WTC11 (cell line): ENCODE measurements at regions not wholly inside any gene's neighbourhood (a gene's known extent, or its start where the extent isn't known, plus 50 kb on each side); places are given as distances from the start of the nearest gene placed in this dataset.

Experiments
- ATAC-seq: fragments of 200-7000 bp; cut with Tn5 transposase; 2 replicates; pipeline ENCODE4 v1.10.0; 2021; ENCODE audit warnings: mild to moderate bottlenecking, moderate library complexity
- CTCF ChIA-PET: fragments of 300-600 bp; sonication (Branson Sonifier 250); formaldehyde crosslinking; loops from one replicate; lab custom pipeline; 2021; ENCODE audit warnings: antibody characterized with exemption; lab: Charles Lee
- POLR2A ChIA-PET: fragments of 350-600 bp; sonication (Branson Sonifier 250); formaldehyde crosslinking; loops from one replicate; lab custom pipeline; 2021; ENCODE audit warnings: antibody characterized with exemption; lab: Charles Lee
- DNase-seq: peaks from one replicate; pipeline ENCODE4 v3.0.0; 2021; ENCODE audit warnings: low spot score
- H3K27ac Mint-ChIP-seq: 2 replicates; pipeline ENCODE4 v1.8.0; 2021; ENCODE audit warnings: mixed read lengths
- H3K27me3 Mint-ChIP-seq: 2 replicates; pipeline ENCODE4 v1.8.0; 2021; ENCODE audit warnings: low read depth, mild to moderate bottlenecking, moderate library complexity, mixed read lengths
- H3K36me3 Mint-ChIP-seq: 2 replicates; pipeline ENCODE4 v1.8.0; 2021; ENCODE audit warnings: mixed read lengths
- H3K4me1 Mint-ChIP-seq: 2 replicates; pipeline ENCODE4 v1.8.0; 2022; ENCODE audit warnings: mixed read lengths
- H3K4me3 Mint-ChIP-seq: 2 replicates; pipeline ENCODE4 v1.8.0; 2021; ENCODE audit warnings: mild to moderate bottlenecking, moderate library complexity, mixed read lengths
- H3K9me3 Mint-ChIP-seq: 2 replicates; pipeline ENCODE4 v1.8.0; 2021; ENCODE audit warnings: mixed read lengths
- AR ChIP-seq: fragments of 250-450 bp; sonication (Bioruptor Pico); IDR thresholded peaks from 2 replicates; pipeline ENCODE4 v1.9.0; 2021; ENCODE audit warnings: mild to moderate bottlenecking
- CTCF ChIP-seq: fragments of 200-600 bp; IDR thresholded peaks from 2 replicates; pipeline ENCODE4 v1.8.0; 2022; ENCODE audit warnings: antibody characterized with exemption
- FOXP4 ChIP-seq: sonication (generic); formaldehyde crosslinking; IDR thresholded peaks from 2 replicates; pipeline ENCODE4 v1.8.0; 2022; ENCODE audit warnings: mild to moderate bottlenecking, missing genetic modification reagents
- GRHL2 ChIP-seq: fragments of 250-450 bp; sonication (Bioruptor Pico); IDR thresholded peaks from 2 replicates; pipeline ENCODE4 v1.8.0; 2022; ENCODE audit warnings: mild to moderate bottlenecking, moderate library complexity; ENCODE audit not compliant: insufficient replicate concordance, severe bottlenecking
- JAZF1 ChIP-seq: fragments of 250-450 bp; sonication (Bioruptor Pico); IDR thresholded peaks from 2 replicates; pipeline ENCODE4 v1.9.0; 2021; ENCODE audit warnings: moderate library complexity, mild to moderate bottlenecking, inconsistent platforms
- JUN ChIP-seq: sonication (generic); formaldehyde crosslinking; IDR thresholded peaks from 2 replicates; pipeline ENCODE4 v1.8.0; 2023; ENCODE audit warnings: mild to moderate bottlenecking, missing genetic modification reagents
- RORB ChIP-seq: fragments of 250-450 bp; sonication (Bioruptor Pico); IDR thresholded peaks from 2 replicates; pipeline ENCODE4 v1.9.0; 2021; ENCODE audit warnings: mild to moderate bottlenecking
- SP1 ChIP-seq: sonication (generic); formaldehyde crosslinking; conservative IDR thresholded peaks from 2 replicates; pipeline ENCODE4 v1.8.1; 2022; ENCODE audit warnings: missing genetic modification reagents
- TEAD4 ChIP-seq: sonication (generic); formaldehyde crosslinking; IDR thresholded peaks from 2 replicates; pipeline ENCODE4 v1.8.0; 2022; ENCODE audit warnings: mild to moderate bottlenecking, missing genetic modification reagents
- TP53 ChIP-seq: sonication (generic); formaldehyde crosslinking; IDR thresholded peaks from 2 replicates; pipeline ENCODE4 v1.8.1; 2023; ENCODE audit warnings: mild to moderate bottlenecking, missing genetic modification reagents
- ZNF232 ChIP-seq: sonication (generic); formaldehyde crosslinking; IDR thresholded peaks from 2 replicates; pipeline ENCODE4 v1.8.0; 2022; ENCODE audit warnings: mild to moderate bottlenecking, missing genetic modification reagents
- ZNF532 ChIP-seq: fragments of 250-450 bp; sonication (Bioruptor Pico); IDR thresholded peaks from 2 replicates; pipeline ENCODE4 v1.9.0; 2021; ENCODE audit warnings: mild to moderate bottlenecking, borderline replicate concordance
- ZNF671 ChIP-seq: fragments of 250-450 bp; sonication (Bioruptor Pico); IDR thresholded peaks from 2 replicates; pipeline ENCODE4 v1.8.0; 2021; ENCODE audit warnings: mild to moderate bottlenecking
- TF ChIP-seq, protein P1 (sequence below): sonication (generic); formaldehyde crosslinking; IDR thresholded peaks from 2 replicates; pipeline ENCODE4 v1.8.0; 2023; ENCODE audit warnings: mild to moderate bottlenecking, missing genetic modification reagents

GRCh38 chr6:92759178-92759577 is 660.2 kb downstream of the EPHA7 start:
- H3K36me3 Mint-ChIP-seq = no peaks in the 10 kb centered on the region
- no peak for DNase-seq
- no peaks in the 10 kb centered on the region for H3K9me3 Mint-ChIP-seq
- no peak overlapping the region for H3K27ac Mint-ChIP-seq
- TF ChIP-seq ZNF671 (no peak), JAZF1 (CRISPR knock-in tag) (no peak), TP53 (no peak), JUN (CRISPR knock-in tag) (no peak), TEAD4 (CRISPR knock-in tag) (no peak), FOXP4 (no peak), GRHL2 (CRISPR knock-in tag) (no peak), ZNF532 (CRISPR knock-in tag) (no peak), RORB (CRISPR knock-in tag) (no peak), SP1 (no peak), ZNF232 (CRISPR knock-in tag) (no peak), CTCF (no peak), AR (CRISPR knock-in tag) (no peak)
- TF ChIP-seq, protein P1, sequence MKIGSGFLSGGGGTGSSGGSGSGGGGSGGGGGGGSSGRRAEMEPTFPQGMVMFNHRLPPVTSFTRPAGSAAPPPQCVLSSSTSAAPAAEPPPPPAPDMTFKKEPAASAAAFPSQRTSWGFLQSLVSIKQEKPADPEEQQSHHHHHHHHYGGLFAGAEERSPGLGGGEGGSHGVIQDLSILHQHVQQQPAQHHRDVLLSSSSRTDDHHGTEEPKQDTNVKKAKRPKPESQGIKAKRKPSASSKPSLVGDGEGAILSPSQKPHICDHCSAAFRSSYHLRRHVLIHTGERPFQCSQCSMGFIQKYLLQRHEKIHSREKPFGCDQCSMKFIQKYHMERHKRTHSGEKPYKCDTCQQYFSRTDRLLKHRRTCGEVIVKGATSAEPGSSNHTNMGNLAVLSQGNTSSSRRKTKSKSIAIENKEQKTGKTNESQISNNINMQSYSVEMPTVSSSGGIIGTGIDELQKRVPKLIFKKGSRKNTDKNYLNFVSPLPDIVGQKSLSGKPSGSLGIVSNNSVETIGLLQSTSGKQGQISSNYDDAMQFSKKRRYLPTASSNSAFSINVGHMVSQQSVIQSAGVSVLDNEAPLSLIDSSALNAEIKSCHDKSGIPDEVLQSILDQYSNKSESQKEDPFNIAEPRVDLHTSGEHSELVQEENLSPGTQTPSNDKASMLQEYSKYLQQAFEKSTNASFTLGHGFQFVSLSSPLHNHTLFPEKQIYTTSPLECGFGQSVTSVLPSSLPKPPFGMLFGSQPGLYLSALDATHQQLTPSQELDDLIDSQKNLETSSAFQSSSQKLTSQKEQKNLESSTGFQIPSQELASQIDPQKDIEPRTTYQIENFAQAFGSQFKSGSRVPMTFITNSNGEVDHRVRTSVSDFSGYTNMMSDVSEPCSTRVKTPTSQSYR (CRISPR knock-in tag) = no peak
- ATAC-seq = no peak
- no peak overlapping the region for H3K4me3 Mint-ChIP-seq
- ChIA-PET POLR2A (no interaction called here), CTCF (interaction anchor here (1.8 kb wide), 1 partner anchor 18 kb away, joined by 4 read pairs; no protein-coding TSS in a partner anchor)
- H3K4me1 Mint-ChIP-seq = peaks cover 36% of the 10 kb centered on the region
- no peaks in the 10 kb centered on the region for H3K27me3 Mint-ChIP-seq
